Bronchial epithelial cell (primary cell): ENCODE measurements at regions not wholly inside any gene's neighbourhood (a gene's known extent, or its start where the extent isn't known, plus 50 kb on each side); places are given as distances from the start of the nearest gene placed in this dataset.

Experiments used
- DNase-seq: peaks from one replicate; pipeline ENCODE4 v3.0.0-alpha.2; 2010; ENCODE audit warnings: low read depth
- FAIRE-seq: peaks from 2 replicates; lab custom pipeline; 2011; peaks lifted over from hg19 to GRCh38; lab: Jason Lieb, UNC
- H3K27me3 ChIP-seq: 2 replicates; pipeline ENCODE4 v1.5.1; 2011; ENCODE audit warnings: low read length; ENCODE audit not compliant: control insufficient read depth, insufficient read depth
- H3K36me3 ChIP-seq: 2 replicates; pipeline ENCODE4 v1.5.1; 2011; ENCODE audit warnings: low read length; ENCODE audit not compliant: control insufficient read depth, insufficient read depth
- H3K4me3 ChIP-seq: 2 replicates; pipeline ENCODE4 v1.5.1; 2011; ENCODE audit warnings: mild to moderate bottlenecking, low read depth, low read length, control low read depth
- TF ChIP-seq, protein P1 (sequence below): IDR thresholded peaks from 2 replicates; pipeline ENCODE4 v1.5.1; 2011; ENCODE audit warnings: mild to moderate bottlenecking, moderate library complexity, low read length, control low read depth, inconsistent platforms; ENCODE audit not compliant: insufficient read depth, severe bottlenecking

DNA sequence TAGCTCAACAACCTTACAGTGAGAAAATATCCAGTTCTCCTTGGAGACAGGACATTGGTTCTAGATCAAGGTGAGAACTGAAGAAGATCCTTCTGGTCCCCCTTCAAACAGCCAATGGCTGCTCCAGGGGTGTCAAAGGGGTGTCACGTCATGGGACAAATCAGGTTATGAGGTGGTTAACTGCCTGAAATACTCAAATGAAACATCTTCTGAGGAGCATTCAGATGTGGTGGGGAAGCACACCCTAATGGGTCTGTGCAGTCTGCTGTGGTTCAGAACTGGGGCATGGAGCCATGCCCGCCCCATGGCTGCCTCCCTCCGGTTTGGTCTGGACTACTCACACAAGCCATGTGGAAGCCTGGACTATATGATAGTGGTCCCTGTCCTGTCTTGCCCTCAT lies 52.4 kb upstream of the PARP11 start:
- DNase-seq (no peak), FAIRE-seq (no peak)
- TF ChIP-seq, protein P1, sequence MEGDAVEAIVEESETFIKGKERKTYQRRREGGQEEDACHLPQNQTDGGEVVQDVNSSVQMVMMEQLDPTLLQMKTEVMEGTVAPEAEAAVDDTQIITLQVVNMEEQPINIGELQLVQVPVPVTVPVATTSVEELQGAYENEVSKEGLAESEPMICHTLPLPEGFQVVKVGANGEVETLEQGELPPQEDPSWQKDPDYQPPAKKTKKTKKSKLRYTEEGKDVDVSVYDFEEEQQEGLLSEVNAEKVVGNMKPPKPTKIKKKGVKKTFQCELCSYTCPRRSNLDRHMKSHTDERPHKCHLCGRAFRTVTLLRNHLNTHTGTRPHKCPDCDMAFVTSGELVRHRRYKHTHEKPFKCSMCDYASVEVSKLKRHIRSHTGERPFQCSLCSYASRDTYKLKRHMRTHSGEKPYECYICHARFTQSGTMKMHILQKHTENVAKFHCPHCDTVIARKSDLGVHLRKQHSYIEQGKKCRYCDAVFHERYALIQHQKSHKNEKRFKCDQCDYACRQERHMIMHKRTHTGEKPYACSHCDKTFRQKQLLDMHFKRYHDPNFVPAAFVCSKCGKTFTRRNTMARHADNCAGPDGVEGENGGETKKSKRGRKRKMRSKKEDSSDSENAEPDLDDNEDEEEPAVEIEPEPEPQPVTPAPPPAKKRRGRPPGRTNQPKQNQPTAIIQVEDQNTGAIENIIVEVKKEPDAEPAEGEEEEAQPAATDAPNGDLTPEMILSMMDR = no peak
- no peaks in the 10 kb centered on the region for H3K36me3 ChIP-seq
- no peak overlapping the region for H3K4me3 ChIP-seq
- H3K27me3 ChIP-seq = peaks cover 2% of the 10 kb centered on the region

DNA sequence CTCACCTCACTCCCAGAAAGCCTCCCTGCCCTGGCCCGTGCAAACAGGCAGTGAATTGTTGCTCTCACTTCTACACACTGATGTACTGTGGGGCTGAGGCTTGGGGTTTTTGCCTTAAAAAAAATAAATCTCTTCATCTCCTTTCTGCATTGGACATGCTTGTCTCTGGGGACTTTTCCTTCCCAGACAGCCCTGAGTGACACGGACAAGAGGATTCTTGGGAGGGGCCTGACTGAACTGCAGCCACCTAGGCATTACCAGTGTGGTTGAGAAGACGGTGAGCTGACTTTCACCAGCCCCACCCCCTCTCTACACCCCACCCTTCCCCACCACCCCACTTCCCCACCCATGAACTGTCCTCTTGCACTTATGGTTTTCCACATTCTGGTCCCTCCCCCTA lies 51.6 kb upstream of the PARP11 start:
- H3K36me3 ChIP-seq = no peaks in the 10 kb centered on the region
- peaks cover 2% of the 10 kb centered on the region for H3K27me3 ChIP-seq
- FAIRE-seq (no peak), DNase-seq (no peak)
- H3K4me3 ChIP-seq = no peak overlapping the region
- TF ChIP-seq, protein P1 = no peak

DNA sequence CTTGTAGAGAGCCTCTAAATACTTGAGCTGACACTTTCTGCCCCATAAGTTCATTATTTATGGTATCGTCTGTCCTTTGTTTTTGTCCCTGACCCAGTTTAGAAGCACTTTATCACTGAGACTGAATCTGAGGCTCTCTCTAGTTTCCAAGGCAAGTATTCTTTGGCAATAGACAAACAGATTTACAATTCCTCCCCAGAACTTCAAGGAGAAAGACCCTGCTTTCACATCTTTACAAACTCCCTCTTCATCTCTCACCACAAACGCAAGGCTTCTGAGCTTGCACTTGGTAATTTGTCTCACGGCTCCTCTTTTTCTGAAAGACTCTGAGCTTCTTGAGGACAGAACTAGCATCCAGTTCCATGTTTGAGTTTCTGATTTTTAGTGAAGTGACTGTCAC lies 49.8 kb upstream of the PARP11 start:
- H3K4me3 ChIP-seq = no peak overlapping the region
- FAIRE-seq = no peak
- DNase-seq = no peak
- TF ChIP-seq, protein P1 = no peak
- H3K27me3 ChIP-seq = peaks cover 2% of the 10 kb centered on the region
- no peaks in the 10 kb centered on the region for H3K36me3 ChIP-seq
